Keratinocyte (primary cell): ENCODE measurements at regions not wholly inside any gene's neighbourhood (a gene's known extent, or its start where the extent isn't known, plus 50 kb on each side); places are given as distances from the start of the nearest gene placed in this dataset.

ENCODE experiments used
- DNase-seq: peaks from one replicate; pipeline ENCODE4 v3.0.0-alpha.2; 2011; ENCODE audit warnings: low read depth, missing footprints, low spot score
- FAIRE-seq: peaks from 2 replicates; lab custom pipeline; 2011; peaks lifted over from hg19 to GRCh38; lab: Jason Lieb, UNC
- H2AFZ ChIP-seq: 2 replicates; pipeline ENCODE4 v1.6.0; 2012; ENCODE audit warnings: low read length, control low read depth, inconsistent platforms; ENCODE audit not compliant: control insufficient read depth
- H3K27ac ChIP-seq: 2 replicates; pipeline ENCODE4 v1.5.1; 2011; ENCODE audit warnings: low read length; ENCODE audit not compliant: control insufficient read depth, insufficient read depth
- H3K27me3 ChIP-seq: 3 replicates; pipeline ENCODE4 v1.6.0; 2011; ENCODE audit warnings: low read length; ENCODE audit not compliant: control insufficient read depth, insufficient read depth; ENCODE audit errors: extremely low read depth
- H3K36me3 ChIP-seq, 2 experiments: 2 replicates in 1 of 2; 3 replicates in 1 of 2; pipeline ENCODE4 v1.5.1; 2011; ENCODE audit warnings: low read length in 2 of 2, mild to moderate bottlenecking in 1 of 2; ENCODE audit not compliant: control insufficient read depth in 2 of 2, insufficient read depth in 2 of 2; ENCODE audit errors: extremely low read depth in 1 of 2
- H3K4me1 ChIP-seq: 3 replicates; pipeline ENCODE4 v1.5.1; 2011; ENCODE audit warnings: low read length; ENCODE audit not compliant: control insufficient read depth, insufficient read depth; ENCODE audit errors: extremely low read depth
- H3K4me2 ChIP-seq: 3 replicates; pipeline ENCODE4 v1.6.0; 2011; ENCODE audit warnings: low read depth, low read length; ENCODE audit not compliant: control insufficient read depth, insufficient read depth; ENCODE audit errors: extremely low read depth
- H3K4me3 ChIP-seq, 3 experiments: fragments of 200-600 bp in 1 of 3; sonication (generic) in 1 of 3; 2 replicates in 2 of 3; 3 replicates in 1 of 3; pipeline ENCODE4 v1.5.1; 2011 to 2016; ENCODE audit warnings: low read length in 3 of 3, mild to moderate bottlenecking in 3 of 3, control low read depth in 2 of 3, inconsistent platforms in 1 of 3, low read depth in 1 of 3, mixed read lengths in 1 of 3, mixed run types in 1 of 3, moderate library complexity in 1 of 3; ENCODE audit not compliant: control insufficient read depth in 2 of 3, insufficient read depth in 2 of 3; ENCODE audit errors: extremely low read depth in 1 of 3
- H3K79me2 ChIP-seq: 2 replicates; pipeline ENCODE4 v1.6.0; 2012; ENCODE audit warnings: low read length; ENCODE audit not compliant: control insufficient read depth, insufficient read depth
- H3K9ac ChIP-seq: 3 replicates; pipeline ENCODE4 v1.6.0; 2011; ENCODE audit warnings: low read length; ENCODE audit not compliant: control insufficient read depth, insufficient read depth; ENCODE audit errors: extremely low read depth
- H3K9me1 ChIP-seq: 3 replicates; pipeline ENCODE4 v1.6.0; 2011; ENCODE audit warnings: low read length; ENCODE audit not compliant: control insufficient read depth, insufficient read depth; ENCODE audit errors: extremely low read depth
- H3K9me3 ChIP-seq: 2 replicates; pipeline ENCODE4 v1.5.1; 2012; ENCODE audit warnings: low read depth, low read length; ENCODE audit not compliant: control insufficient read depth
- H4K20me1 ChIP-seq: 3 replicates; pipeline ENCODE4 v1.6.0; 2011; ENCODE audit warnings: low read length; ENCODE audit not compliant: control insufficient read depth, insufficient read depth; ENCODE audit errors: extremely low read depth
- CTCF ChIP-seq, 3 experiments: IDR thresholded peaks in 1 of 3; conservative IDR thresholded peaks in 1 of 3; optimal IDR thresholded peaks in 1 of 3; 2 replicates in 2 of 3; 3 replicates in 1 of 3; pipeline versions ENCODE3 to v1.5.1; 2011; ENCODE audit warnings: low read length in 3 of 3, mild to moderate bottlenecking in 3 of 3, moderate library complexity in 2 of 3, control low read depth in 1 of 3, inconsistent platforms in 1 of 3; ENCODE audit not compliant: insufficient read depth in 2 of 3; ENCODE audit errors: extremely low read depth in 1 of 3
- EZH2 ChIP-seq: IDR thresholded peaks from one replicate; pipeline ENCODE4 v1.6.1; 2012; ENCODE audit warnings: inconsistent platforms, mild to moderate bottlenecking, low read length, moderate library complexity
- dilution Hi-C: fragments of 300-500 bp; cut with MboI; formaldehyde crosslinking; loops from one replicate; pipeline ENCODE4 v1.7.0; 2020; ENCODE audit warnings: low sequenced_read_pairs; ENCODE audit not compliant: extremely low pct_ligation_motif_present

DNA sequence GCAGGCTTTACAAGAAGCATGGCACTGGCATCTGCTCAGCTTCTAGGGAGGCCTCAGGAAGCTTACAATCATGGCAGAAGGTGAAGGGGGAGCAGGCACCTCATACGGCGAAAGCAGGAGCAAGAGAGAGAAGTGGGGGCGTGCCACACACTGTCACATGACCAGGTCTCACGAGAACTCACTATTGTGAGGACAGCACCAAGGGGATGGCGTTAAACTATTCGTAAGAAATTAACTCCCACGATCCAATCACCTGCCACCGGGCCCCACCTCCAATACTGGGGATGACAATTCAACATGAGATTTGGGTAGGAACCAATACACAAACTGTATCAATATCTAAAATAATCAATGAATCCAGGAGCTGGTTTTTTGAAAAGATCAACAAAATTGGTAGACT lies 156.0 kb upstream of the DPP10 start:
- Histone ChIP-seq H3K4me1 (no peaks in the 10 kb centered on the region), H3K27ac (no peak overlapping the region), H3K36me3 (no peaks in the 10 kb centered on the region), H4K20me1 (no peaks in the 10 kb centered on the region), H3K27me3 (no peaks in the 10 kb centered on the region), H2AFZ (no peak overlapping the region), H3K9me1 (no peaks in the 10 kb centered on the region), H3K4me3 (no peak overlapping the region), H3K9ac (no peak overlapping the region), H3K4me2 (no peak overlapping the region), H3K79me2 (no peaks in the 10 kb centered on the region), H3K9me3 (peaks cover 2% of the 10 kb centered on the region)
- dilution Hi-C loops = no loop called here
- FAIRE-seq (no peak), DNase-seq (no peak)
- TF ChIP-seq CTCF (optimal IDR thresholded peaks at IDR 0.05 in 1 of 3, IDR thresholded peaks at IDR 0.05 in 1 of 3, conservative IDR thresholded peaks at IDR 0.05 in 1 of 3; ENCODE audit: extremely low read depth in 1 of 3, insufficient read depth in 2 of 3, low read length in 3 of 3) = no peak
- no peak for TF ChIP-seq EZH2

DNA sequence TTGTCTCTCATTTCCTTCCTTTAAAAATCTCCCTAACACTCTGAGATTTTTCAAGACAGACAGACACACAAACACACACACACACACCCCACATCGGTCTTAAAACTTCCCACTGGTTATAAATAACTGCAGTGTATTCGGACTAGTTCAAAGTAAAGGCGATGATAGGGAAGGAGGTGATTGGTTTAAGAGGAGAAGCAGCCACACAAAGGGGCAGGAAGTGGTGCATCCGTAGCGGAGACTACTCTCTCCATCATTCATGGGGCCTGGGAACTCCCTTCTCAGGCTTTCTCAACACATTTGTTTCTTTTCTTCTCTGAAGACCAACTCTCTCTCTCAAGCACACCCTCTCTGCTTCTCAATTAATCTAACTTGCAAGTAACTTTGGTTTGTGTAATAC lies 149.1 kb upstream of the DPP10 start:
- H3K27me3 ChIP-seq = no peaks in the 10 kb centered on the region

More for the DNA sequence above, 149.1 kb upstream of the DPP10 start:
- Histone ChIP-seq H3K4me3 (no peak overlapping the region), H3K9me3 (no peaks in the 10 kb centered on the region), H3K9ac (no peak overlapping the region), H3K4me2 (no peak overlapping the region), H2AFZ (no peak overlapping the region), H4K20me1 (no peaks in the 10 kb centered on the region), H3K79me2 (no peaks in the 10 kb centered on the region), H3K9me1 (no peaks in the 10 kb centered on the region), H3K36me3 (no peaks in the 10 kb centered on the region), H3K27ac (no peak overlapping the region), H3K4me1 (no peaks in the 10 kb centered on the region)
- no peak for FAIRE-seq
- TF ChIP-seq EZH2 (no peak), CTCF (optimal IDR thresholded peaks at IDR 0.05 in 1 of 3, IDR thresholded peaks at IDR 0.05 in 1 of 3, conservative IDR thresholded peaks at IDR 0.05 in 1 of 3; ENCODE audit: extremely low read depth in 1 of 3, insufficient read depth in 2 of 3, low read length in 3 of 3) (no peak)
- no peak for DNase-seq
- dilution Hi-C loops = no loop called here
